ENCODE measurements at regions not wholly inside any gene's neighbourhood (a gene's known extent, or its start where the extent isn't known, plus 50 kb on each side); places are given as distances from the start of the nearest gene placed in this dataset.

- DNase-seq = no peak
Measured at GRCh38 chr15:69505956-69506556, 53.4 kb downstream of the RPLP1 start.

- no peak for DNase-seq
Measured at GRCh38 chr15:69508659-69509058, 56.0 kb downstream of the RPLP1 start.

GRCh38 chr15:69509131-69509530, 56.5 kb downstream of the RPLP1 start:
- DNase-seq = no peak

GRCh38 chr15:69510556-69510955, 57.9 kb downstream of the RPLP1 start:
- no peak for DNase-seq

GRCh38 chr15:69511015-69511414, 58.4 kb downstream of the RPLP1 start:
- DNase-seq = no peak

GRCh38 chr15:69511716-69512340, 59.2 kb downstream of the RPLP1 start:
- DNase-seq = no peak

- DNase-seq = no peak
Measured at GRCh38 chr15:69513450-69513960, 60.9 kb downstream of the RPLP1 start.

GRCh38 chr15:69513986-69514385, 61.4 kb downstream of the RPLP1 start:
- DNase-seq = no peak

- DNase-seq = no peak
Measured at GRCh38 chr15:69515508-69515907, 62.9 kb downstream of the RPLP1 start.

- DNase-seq = no peak
Measured at GRCh38 chr15:69515926-69516325, 63.3 kb downstream of the RPLP1 start.

- no peak for DNase-seq
Measured at GRCh38 chr15:69517052-69517451, 64.4 kb downstream of the RPLP1 start.

GRCh38 chr15:69518806-69519205, 66.2 kb downstream of the RPLP1 start:
- no peak for DNase-seq

GRCh38 chr15:69520067-69520466, 67.4 kb downstream of the RPLP1 start:
- DNase-seq = no peak

- DNase-seq = no peak
Measured at GRCh38 chr15:69522361-69522760, 69.7 kb downstream of the RPLP1 start.

GRCh38 chr15:69523010-69524001, 70.7 kb downstream of the RPLP1 start:
- peak; percentile 79 for DNase-seq

- no peak for DNase-seq
Measured at GRCh38 chr15:69524296-69524695, 71.7 kb downstream of the RPLP1 start.

- DNase-seq = no peak
Measured at GRCh38 chr15:69524814-69525213, 72.2 kb downstream of the RPLP1 start.

- no peak for DNase-seq
Measured at GRCh38 chr15:69525543-69525942, 72.9 kb downstream of the RPLP1 start.

- no peak for DNase-seq
Measured at GRCh38 chr15:69526081-69527061, 73.8 kb downstream of the RPLP1 start.

GRCh38 chr15:69529141-69529540, 76.5 kb downstream of the RPLP1 start:
- DNase-seq = no peak

GRCh38 chr15:69529961-69530633, 77.5 kb downstream of the RPLP1 start:
- no peak for DNase-seq
